ENCODE measurements at regions not wholly inside any gene's neighbourhood (a gene's known extent, or its start where the extent isn't known, plus 50 kb on each side); places are given as distances from the start of the nearest gene placed in this dataset.

DNA sequence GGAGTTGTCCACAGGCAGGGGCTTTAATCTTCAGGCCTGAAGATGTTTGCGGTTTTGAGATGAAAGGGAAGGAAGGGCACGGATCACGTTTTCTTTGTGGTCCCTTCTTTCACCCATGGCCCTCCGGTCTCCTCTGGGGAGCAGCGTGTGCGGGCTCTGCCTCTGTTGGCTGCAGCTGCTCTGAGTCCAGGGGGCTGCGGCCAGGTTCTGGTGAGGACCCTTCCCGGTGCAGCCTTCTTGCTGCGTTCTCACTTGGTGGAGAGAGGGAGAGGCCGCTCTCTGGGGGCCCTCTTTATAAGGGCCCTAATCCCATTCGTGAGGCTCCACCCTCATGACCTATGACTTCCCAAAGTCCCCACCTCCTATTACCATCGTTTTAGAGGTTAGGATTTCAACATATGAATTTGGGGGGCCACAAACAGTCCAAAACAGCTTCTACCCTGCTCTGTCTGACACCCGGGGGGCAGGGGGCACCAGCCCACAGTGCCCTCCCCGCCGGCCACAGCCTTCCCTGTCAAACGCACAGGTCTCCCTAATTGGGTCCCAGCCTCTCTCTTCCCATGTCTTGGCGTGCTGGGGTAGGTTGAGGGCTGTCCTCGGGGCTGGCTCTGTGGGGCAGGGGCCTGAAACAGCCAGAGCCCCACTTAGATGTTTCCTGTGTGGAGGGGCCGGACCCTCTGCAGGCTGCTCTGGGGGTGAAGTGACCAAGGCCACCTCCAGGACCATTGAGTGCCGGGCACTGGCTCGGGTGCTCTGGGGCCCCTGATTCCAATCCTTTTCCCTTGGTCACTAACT is 100.1 kb upstream of the C1orf174 start:
- H3K4me1 ChIP-seq (ENCODE audit: control insufficient read depth in 3 of 3, insufficient read depth in 3 of 3, low read length in 3 of 3): no peaks in the 10 kb centered on the region
- no peak overlapping the region for H3K4me3 ChIP-seq (ENCODE audit: low read length in 3 of 3)
- no peak overlapping the region for H3K27ac ChIP-seq (ENCODE audit: low read depth, low read length)
- H3K9me3 ChIP-seq (ENCODE audit: control insufficient read depth in 3 of 3, low read length in 3 of 3): peaks cover 0 to 2% (median 0%) of the 10 kb centered on the region in 3 donors
- H3K9ac ChIP-seq (ENCODE audit: low read depth in 1 of 3, low read length in 3 of 3): no peak overlapping the region
- H3K27me3 ChIP-seq (ENCODE audit: control insufficient read depth in 3 of 3, insufficient read depth in 3 of 3, low read length in 3 of 3): peaks cover 17 to 60% (median 27%) of the 10 kb centered on the region in 3 donors
- no peaks in the 10 kb centered on the region for H3K36me3 ChIP-seq (ENCODE audit: control insufficient read depth in 3 of 3, insufficient read depth in 3 of 3, low read length in 3 of 3)

DNA sequence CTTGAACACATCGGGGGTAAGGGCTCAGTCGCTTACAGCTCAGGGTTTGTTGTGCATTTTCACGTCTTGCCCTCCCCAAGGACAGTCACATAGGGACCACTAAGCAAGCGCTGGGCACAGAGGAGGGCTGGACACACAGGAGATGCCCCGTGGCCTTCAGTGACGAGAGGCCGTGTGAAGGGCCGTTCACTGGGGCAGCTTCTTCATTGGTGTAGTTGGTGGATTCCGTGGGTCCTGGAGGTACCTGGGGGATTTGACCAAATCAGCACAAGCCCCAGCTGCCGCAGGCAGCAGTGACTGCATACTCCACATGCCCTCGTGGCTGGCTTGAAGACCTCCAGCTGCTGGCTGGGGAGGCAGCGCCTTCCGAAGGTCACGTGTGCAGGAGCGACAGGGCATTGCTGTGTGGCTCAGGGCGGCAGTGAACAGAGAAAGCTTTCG is 100.8 kb upstream of the C1orf174 start:
- H3K4me1 ChIP-seq (ENCODE audit: control insufficient read depth in 3 of 3, insufficient read depth in 3 of 3, low read length in 3 of 3): no peaks in the 10 kb centered on the region
- H3K27ac ChIP-seq (ENCODE audit: low read depth, low read length): no peak overlapping the region
- peaks cover 0 to 2% (median 0%) of the 10 kb centered on the region in 3 donors for H3K9me3 ChIP-seq (ENCODE audit: control insufficient read depth in 3 of 3, low read length in 3 of 3)
- H3K9ac ChIP-seq (ENCODE audit: low read depth in 1 of 3, low read length in 3 of 3): no peak overlapping the region
- H3K36me3 ChIP-seq (ENCODE audit: control insufficient read depth in 3 of 3, insufficient read depth in 3 of 3, low read length in 3 of 3): no peaks in the 10 kb centered on the region
- H3K27me3 ChIP-seq (ENCODE audit: control insufficient read depth in 3 of 3, insufficient read depth in 3 of 3, low read length in 3 of 3): peaks cover 17 to 60% (median 27%) of the 10 kb centered on the region in 3 donors
- H3K4me3 ChIP-seq (ENCODE audit: low read length in 3 of 3): no peak overlapping the region

DNA sequence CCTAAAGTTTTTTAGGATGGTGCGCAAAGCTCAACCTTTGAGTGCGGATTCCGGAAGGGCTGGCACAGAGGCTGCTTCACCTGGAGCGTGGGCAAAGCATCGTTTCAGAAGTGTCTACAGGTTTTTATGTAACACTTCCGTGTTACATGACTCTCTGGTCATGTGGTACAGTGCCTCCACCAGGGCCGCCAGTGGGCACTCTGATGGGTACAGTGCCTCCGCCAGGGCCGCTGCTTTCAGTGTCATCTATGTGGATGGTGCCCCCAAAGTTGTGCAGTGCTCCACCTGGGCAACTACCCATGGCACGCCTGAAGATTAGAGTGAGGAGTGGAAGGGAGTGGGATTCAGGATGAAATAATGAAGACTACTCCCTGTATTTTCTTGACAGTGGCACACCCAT is 101.4 kb upstream of the C1orf174 start:
- H3K36me3 ChIP-seq (ENCODE audit: control insufficient read depth in 3 of 3, insufficient read depth in 3 of 3, low read length in 3 of 3): no peaks in the 10 kb centered on the region
- H3K9me3 ChIP-seq (ENCODE audit: control insufficient read depth in 3 of 3, low read length in 3 of 3): peaks cover 0 to 2% (median 0%) of the 10 kb centered on the region in 3 donors
- no peak overlapping the region for H3K27ac ChIP-seq (ENCODE audit: low read depth, low read length)
- no peak overlapping the region for H3K9ac ChIP-seq (ENCODE audit: low read depth in 1 of 3, low read length in 3 of 3)
- H3K4me1 ChIP-seq (ENCODE audit: control insufficient read depth in 3 of 3, insufficient read depth in 3 of 3, low read length in 3 of 3): no peaks in the 10 kb centered on the region
- peaks cover 17 to 58% (median 23%) of the 10 kb centered on the region in 3 donors for H3K27me3 ChIP-seq (ENCODE audit: control insufficient read depth in 3 of 3, insufficient read depth in 3 of 3, low read length in 3 of 3)
- no peak overlapping the region for H3K4me3 ChIP-seq (ENCODE audit: low read length in 3 of 3)

DNA sequence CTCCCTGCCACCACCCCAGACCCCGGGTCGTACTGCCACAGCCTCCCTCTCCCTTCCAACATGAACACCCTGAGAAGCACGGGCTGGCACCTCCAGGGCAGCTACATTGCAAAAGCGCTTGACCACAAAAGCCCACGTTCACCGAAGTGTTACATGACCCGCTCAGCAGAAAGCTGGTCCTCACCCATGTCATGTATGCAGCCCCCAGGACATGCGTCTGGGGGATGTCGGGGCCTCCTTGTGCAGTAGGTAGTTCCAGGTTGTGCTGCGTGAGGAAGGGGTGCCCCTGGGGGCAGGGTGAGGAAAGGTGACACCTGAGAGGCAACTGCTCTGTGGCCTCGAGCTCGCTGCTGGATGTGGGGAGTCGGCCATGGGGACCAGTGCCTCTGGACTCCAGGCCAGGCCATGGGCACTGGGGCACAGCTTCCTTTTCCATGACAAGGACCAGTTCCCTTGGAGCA is 102.0 kb upstream of the C1orf174 start:
- Histone ChIP-seq H3K9me3 (ENCODE audit: control insufficient read depth in 3 of 3, low read length in 3 of 3) (peaks cover 0 to 2% (median 0%) of the 10 kb centered on the region in 3 donors), H3K27me3 (ENCODE audit: control insufficient read depth in 3 of 3, insufficient read depth in 3 of 3, low read length in 3 of 3) (peaks cover 17 to 54% (median 21%) of the 10 kb centered on the region in 3 donors), H3K9ac (ENCODE audit: low read depth in 1 of 3, low read length in 3 of 3) (no peak overlapping the region), H3K4me3 (ENCODE audit: low read length in 3 of 3) (no peak overlapping the region), H3K4me1 (ENCODE audit: control insufficient read depth in 3 of 3, insufficient read depth in 3 of 3, low read length in 3 of 3) (no peaks in the 10 kb centered on the region), H3K36me3 (ENCODE audit: control insufficient read depth in 3 of 3, insufficient read depth in 3 of 3, low read length in 3 of 3) (no peaks in the 10 kb centered on the region), H3K27ac (ENCODE audit: low read depth, low read length) (no peak overlapping the region)

DNA sequence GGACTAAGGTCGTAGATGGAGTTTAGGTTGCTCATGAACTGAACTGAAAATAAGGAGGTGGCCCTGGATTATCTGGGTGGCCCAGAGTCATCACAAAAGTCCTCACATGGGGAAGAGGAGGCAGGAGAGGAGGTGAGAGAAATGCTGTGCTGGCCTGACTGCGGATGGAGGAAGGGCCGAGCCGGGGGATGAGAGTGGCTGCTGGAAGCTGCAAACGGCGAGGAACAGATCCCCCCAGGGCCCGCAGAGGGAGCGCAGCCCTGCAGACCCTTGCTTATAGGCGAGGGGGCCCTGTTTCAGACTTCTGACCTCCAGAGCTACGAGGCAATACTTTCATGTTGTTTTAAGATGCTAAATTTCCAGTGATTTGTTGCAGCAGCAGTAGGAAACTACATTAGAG is 102.7 kb upstream of the C1orf174 start:
- Histone ChIP-seq H3K27ac (ENCODE audit: low read depth, low read length) (no peak overlapping the region), H3K4me1 (ENCODE audit: control insufficient read depth in 3 of 3, insufficient read depth in 3 of 3, low read length in 3 of 3) (no peaks in the 10 kb centered on the region), H3K9ac (ENCODE audit: low read depth in 1 of 3, low read length in 3 of 3) (no peak overlapping the region), H3K27me3 (ENCODE audit: control insufficient read depth in 3 of 3, insufficient read depth in 3 of 3, low read length in 3 of 3) (peaks cover 17 to 49% (median 19%) of the 10 kb centered on the region in 3 donors), H3K4me3 (ENCODE audit: low read length in 3 of 3) (no peak overlapping the region), H3K36me3 (ENCODE audit: control insufficient read depth in 3 of 3, insufficient read depth in 3 of 3, low read length in 3 of 3) (no peaks in the 10 kb centered on the region), H3K9me3 (ENCODE audit: control insufficient read depth in 3 of 3, low read length in 3 of 3) (peaks cover 0 to 2% (median 0%) of the 10 kb centered on the region in 3 donors)

DNA sequence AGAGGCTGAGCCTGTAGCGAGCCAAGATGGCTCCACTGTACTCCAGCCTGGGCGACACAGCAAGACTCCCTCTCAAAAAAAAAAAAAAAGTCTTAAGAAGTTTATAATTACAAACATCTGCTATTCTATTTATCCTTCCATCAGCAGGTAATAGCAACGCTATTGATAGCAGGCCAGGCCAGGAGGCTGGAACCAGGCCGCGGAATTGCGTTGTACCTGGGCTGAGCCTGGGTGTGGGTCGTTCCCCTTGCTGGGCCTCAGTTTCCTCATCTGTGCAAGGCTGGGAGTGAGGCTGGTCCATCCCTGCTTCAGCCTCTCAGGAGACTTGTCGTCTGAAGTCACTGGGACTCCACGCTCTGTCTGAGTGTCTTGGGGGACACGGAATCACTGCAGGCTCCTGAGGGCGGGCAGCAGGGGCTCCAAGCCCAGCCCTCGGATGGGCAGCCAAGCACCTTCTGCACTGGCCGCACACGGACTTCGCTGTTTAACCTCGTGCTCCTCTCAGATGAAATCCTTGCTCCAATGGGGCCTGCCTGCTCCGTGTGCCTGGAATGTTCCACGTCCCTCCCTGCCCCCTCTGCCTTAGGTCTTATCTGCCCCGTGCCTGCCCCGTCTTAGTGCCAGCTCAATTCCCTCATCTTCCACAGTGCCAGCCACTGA is 103.9 kb upstream of the C1orf174 start:
- peaks cover 0 to 2% (median 0%) of the 10 kb centered on the region in 3 donors for H3K9me3 ChIP-seq (ENCODE audit: control insufficient read depth in 3 of 3, low read length in 3 of 3)
- no peaks in the 10 kb centered on the region for H3K36me3 ChIP-seq (ENCODE audit: control insufficient read depth in 3 of 3, insufficient read depth in 3 of 3, low read length in 3 of 3)
- H3K4me3 ChIP-seq (ENCODE audit: low read length in 3 of 3): no peak overlapping the region
- no peaks in the 10 kb centered on the region for H3K4me1 ChIP-seq (ENCODE audit: control insufficient read depth in 3 of 3, insufficient read depth in 3 of 3, low read length in 3 of 3)
- H3K9ac ChIP-seq (ENCODE audit: low read depth in 1 of 3, low read length in 3 of 3): no peak overlapping the region
- H3K27ac ChIP-seq (ENCODE audit: low read depth, low read length): no peak overlapping the region
- peaks cover 17 to 46% (median 19%) of the 10 kb centered on the region in 3 donors for H3K27me3 ChIP-seq (ENCODE audit: control insufficient read depth in 3 of 3, insufficient read depth in 3 of 3, low read length in 3 of 3)

DNA sequence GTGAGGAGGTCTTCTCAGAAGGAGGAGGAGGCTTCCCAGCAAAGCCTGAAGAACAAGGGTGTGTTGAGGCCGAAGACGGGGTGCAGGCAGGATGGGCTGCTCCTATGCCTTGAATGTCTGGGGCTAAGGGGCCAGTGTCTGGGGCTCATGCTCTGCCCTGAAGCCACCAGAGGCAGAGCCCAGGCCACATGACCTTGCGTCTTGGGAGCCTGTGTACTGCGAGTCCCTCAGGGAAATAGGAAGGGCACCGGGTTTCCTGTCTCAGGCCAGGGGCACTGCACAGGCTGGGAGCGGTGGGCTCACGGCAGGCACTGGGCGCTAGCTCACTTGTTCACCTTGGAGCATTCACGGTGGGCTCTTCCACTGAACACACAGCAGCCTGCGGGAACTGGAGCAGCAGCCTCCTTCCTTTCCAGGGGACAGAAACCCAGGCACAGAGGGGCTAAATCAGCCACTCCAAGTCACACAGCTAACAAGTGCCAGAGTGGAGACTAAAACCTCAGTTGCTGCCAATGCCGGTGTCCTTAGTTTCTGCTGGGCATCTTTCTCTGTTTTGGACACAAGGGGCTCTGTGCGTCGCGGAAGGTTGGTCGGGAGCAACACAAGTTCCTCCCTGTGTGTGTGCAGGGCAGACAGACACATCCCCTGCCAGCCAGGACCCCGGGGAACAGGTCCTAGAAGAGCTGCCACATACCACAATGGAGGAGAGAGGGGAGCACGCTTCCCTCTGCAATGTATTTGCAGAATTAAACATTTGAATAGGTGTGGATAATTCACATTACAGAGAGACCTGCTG is 104.8 kb upstream of the C1orf174 start:
- Histone ChIP-seq H3K27me3 (ENCODE audit: control insufficient read depth in 3 of 3, insufficient read depth in 3 of 3, low read length in 3 of 3) (peaks cover 17 to 45% (median 19%) of the 10 kb centered on the region in 3 donors), H3K9me3 (ENCODE audit: control insufficient read depth in 3 of 3, low read length in 3 of 3) (peaks cover 0 to 2% (median 0%) of the 10 kb centered on the region in 3 donors), H3K36me3 (ENCODE audit: control insufficient read depth in 3 of 3, insufficient read depth in 3 of 3, low read length in 3 of 3) (no peaks in the 10 kb centered on the region), H3K4me3 (ENCODE audit: low read length in 3 of 3) (no peak overlapping the region), H3K4me1 (ENCODE audit: control insufficient read depth in 3 of 3, insufficient read depth in 3 of 3, low read length in 3 of 3) (no peaks in the 10 kb centered on the region), H3K27ac (ENCODE audit: low read depth, low read length) (no peak overlapping the region), H3K9ac (ENCODE audit: low read depth in 1 of 3, low read length in 3 of 3) (no peak overlapping the region)

DNA sequence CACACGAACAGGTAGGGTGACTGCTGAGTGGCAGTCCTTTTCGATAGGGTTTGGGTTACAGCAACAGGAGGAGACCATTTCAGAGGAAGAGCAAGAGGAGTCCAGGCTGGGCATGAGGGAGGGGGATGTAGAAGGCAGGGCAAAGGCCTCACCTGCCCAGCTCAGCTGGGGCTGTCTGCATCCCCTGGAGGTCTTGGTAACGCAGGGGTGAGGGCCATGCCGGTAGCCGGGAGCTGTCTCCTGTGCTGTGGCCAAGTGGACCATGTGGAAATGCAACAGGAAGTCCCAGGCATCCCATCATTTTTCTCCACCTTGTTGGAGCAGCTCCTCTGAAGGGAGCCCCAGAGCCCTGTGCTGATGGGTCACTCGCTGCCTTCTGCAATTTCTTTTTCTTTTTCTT is 105.4 kb upstream of the C1orf174 start:
- H3K36me3 ChIP-seq (ENCODE audit: control insufficient read depth in 3 of 3, insufficient read depth in 3 of 3, low read length in 3 of 3): no peaks in the 10 kb centered on the region
- no peaks in the 10 kb centered on the region for H3K4me1 ChIP-seq (ENCODE audit: control insufficient read depth in 3 of 3, insufficient read depth in 3 of 3, low read length in 3 of 3)
- H3K27ac ChIP-seq (ENCODE audit: low read depth, low read length): no peak overlapping the region
- peaks cover 17 to 39% (median 20%) of the 10 kb centered on the region in 3 donors for H3K27me3 ChIP-seq (ENCODE audit: control insufficient read depth in 3 of 3, insufficient read depth in 3 of 3, low read length in 3 of 3)
- peaks cover 0 to 2% (median 0%) of the 10 kb centered on the region in 3 donors for H3K9me3 ChIP-seq (ENCODE audit: control insufficient read depth in 3 of 3, low read length in 3 of 3)
- no peak overlapping the region for H3K4me3 ChIP-seq (ENCODE audit: low read length in 3 of 3)
- H3K9ac ChIP-seq (ENCODE audit: low read depth in 1 of 3, low read length in 3 of 3): no peak overlapping the region

DNA sequence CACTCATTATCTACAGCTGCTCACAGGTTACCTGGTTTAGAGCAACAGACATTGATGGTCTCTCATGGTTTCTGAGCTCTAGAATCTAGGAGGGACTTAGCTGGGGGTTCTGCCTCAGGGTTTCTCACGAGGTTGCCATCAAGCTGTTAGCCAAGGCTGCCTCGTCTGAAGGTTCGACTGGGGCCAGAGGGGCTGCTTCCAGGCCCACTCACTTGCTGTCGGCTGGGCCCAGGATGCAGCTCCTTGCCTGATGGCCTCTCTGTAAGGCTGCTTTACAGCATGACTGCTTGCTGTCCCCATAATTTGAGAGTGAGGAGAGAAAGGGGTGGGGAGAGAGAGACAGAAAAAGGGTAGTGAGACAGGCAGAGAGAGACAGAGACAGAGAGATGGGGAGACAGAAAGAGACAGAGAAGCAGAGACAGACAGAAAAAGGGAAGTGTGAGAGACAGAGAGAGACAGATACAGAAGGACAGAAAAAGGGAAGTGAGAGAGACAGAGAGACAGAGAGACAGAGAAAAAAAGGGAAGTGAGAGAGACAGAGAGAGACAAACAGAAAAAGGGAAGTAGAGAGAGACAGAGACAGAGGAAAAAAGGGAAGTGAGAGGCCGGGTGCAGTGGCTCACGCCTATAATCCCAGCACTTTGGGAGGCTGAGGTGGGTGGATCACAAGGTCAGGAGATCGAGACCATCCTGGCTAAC is 106.8 kb upstream of the C1orf174 start:
- no peak overlapping the region for H3K9ac ChIP-seq (ENCODE audit: low read depth in 1 of 3, low read length in 3 of 3)
- H3K27me3 ChIP-seq (ENCODE audit: control insufficient read depth in 3 of 3, insufficient read depth in 3 of 3, low read length in 3 of 3): peaks cover 7 to 37% (median 10%) of the 10 kb centered on the region in 3 donors
- H3K4me3 ChIP-seq (ENCODE audit: low read length in 3 of 3): no peak overlapping the region
- H3K27ac ChIP-seq (ENCODE audit: low read depth, low read length): no peak overlapping the region
- no peaks in the 10 kb centered on the region for H3K36me3 ChIP-seq (ENCODE audit: control insufficient read depth in 3 of 3, insufficient read depth in 3 of 3, low read length in 3 of 3)
- H3K4me1 ChIP-seq (ENCODE audit: control insufficient read depth in 3 of 3, insufficient read depth in 3 of 3, low read length in 3 of 3): no peaks in the 10 kb centered on the region
- no peaks in the 10 kb centered on the region for H3K9me3 ChIP-seq (ENCODE audit: control insufficient read depth in 3 of 3, low read length in 3 of 3)
